ENCODE measurements at regions not wholly inside any gene's neighbourhood (a gene's known extent, or its start where the extent isn't known, plus 50 kb on each side); places are given as distances from the start of the nearest gene placed in this dataset.
A peak's percentile ranks its signal among the peaks of the same experiment; 100 is the strongest.

DNA sequence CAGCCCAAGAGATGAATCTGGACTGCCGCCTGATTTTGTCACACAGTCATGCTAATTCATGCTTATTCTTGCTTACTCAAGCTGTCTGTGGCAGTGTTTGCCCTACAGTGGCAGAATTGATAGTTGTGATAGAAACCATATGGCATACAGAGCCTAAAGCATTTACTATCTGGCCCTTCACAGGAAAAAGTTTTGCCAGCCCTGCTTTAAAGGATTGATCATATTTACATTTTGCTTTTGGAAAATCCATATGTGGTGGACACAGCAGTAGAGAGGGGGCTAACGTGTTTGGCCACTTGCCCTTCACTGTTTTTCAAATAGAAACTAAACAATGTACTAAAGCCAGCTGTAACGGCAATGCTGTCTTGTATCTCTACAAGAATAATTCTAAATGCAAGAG is 974.0 kb upstream of the GHITM start:
- no peaks in the 10 kb centered on the region for H3K27me3 ChIP-seq

DNA sequence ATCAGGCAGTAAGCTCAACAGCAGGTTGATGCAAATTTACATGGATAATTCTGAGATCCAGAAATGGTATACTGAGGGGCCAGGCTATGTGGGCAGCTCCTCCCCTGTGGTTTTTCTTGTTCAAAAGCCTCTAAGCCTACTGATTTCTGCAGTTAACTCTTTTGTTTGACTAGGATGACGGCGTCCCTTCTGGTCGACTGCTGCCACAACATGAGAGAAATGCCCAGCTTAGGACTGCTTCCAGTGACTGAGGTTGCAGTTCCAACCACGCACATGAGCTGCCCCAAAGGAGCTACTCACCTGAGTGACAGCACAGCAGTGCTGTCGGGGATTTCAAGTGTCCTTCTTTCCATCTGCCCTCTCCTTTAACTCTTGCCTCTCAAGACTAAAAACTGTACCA is 973.0 kb upstream of the GHITM start:
- Histone ChIP-seq H3K4me3 (ENCODE audit: low read depth, low read length) (no peak overlapping the region), H3K9me3 (no peaks in the 10 kb centered on the region), H3K27me3 (no peaks in the 10 kb centered on the region), H3K36me3 (no peaks in the 10 kb centered on the region), H3K4me1 (no peaks in the 10 kb centered on the region)
- peak; percentile 54 for DNase-seq
- TF ChIP-seq, protein P1, sequence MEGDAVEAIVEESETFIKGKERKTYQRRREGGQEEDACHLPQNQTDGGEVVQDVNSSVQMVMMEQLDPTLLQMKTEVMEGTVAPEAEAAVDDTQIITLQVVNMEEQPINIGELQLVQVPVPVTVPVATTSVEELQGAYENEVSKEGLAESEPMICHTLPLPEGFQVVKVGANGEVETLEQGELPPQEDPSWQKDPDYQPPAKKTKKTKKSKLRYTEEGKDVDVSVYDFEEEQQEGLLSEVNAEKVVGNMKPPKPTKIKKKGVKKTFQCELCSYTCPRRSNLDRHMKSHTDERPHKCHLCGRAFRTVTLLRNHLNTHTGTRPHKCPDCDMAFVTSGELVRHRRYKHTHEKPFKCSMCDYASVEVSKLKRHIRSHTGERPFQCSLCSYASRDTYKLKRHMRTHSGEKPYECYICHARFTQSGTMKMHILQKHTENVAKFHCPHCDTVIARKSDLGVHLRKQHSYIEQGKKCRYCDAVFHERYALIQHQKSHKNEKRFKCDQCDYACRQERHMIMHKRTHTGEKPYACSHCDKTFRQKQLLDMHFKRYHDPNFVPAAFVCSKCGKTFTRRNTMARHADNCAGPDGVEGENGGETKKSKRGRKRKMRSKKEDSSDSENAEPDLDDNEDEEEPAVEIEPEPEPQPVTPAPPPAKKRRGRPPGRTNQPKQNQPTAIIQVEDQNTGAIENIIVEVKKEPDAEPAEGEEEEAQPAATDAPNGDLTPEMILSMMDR (IDR thresholded peaks at IDR 0.05; ENCODE audit: low read depth, low read length), result peak; percentile 77

More for the DNA sequence above, 974.0 kb upstream of the GHITM start:
- no peaks in the 10 kb centered on the region for H3K4me1 ChIP-seq
- TF ChIP-seq, protein P1 (IDR thresholded peaks at IDR 0.05; ENCODE audit: low read depth, low read length), result no peak
- DNase-seq, result peak; percentile 27
- peak overlapping the region; percentile 17 for H3K4me3 ChIP-seq (ENCODE audit: low read depth, low read length)
- no peaks in the 10 kb centered on the region for H3K9me3 ChIP-seq
- no peaks in the 10 kb centered on the region for H3K36me3 ChIP-seq

DNA sequence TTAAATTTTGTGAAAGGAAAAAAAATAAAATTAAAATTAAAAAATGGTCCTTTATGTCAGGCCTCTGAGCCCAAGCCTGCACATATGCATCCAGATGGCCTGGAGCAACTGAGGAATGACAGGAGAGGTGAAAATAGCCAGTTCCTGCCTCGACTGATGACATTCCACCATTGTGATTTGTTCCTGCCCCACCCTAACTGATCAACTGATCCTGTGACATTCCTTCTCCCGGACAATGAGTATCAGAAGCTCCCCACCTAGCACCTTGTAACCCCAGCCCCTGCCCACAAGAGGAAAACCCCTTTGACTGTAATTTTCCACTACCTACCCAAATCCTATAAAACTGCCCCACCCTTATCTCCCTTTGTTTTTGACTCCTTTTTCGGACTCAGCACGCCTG is 972.2 kb upstream of the GHITM start:
- no peaks in the 10 kb centered on the region for H3K9me3 ChIP-seq
- H3K4me1 ChIP-seq, result no peaks in the 10 kb centered on the region
- TF ChIP-seq, protein P1 (IDR thresholded peaks at IDR 0.05; ENCODE audit: low read depth, low read length), result no peak
- H3K27me3 ChIP-seq, result no peaks in the 10 kb centered on the region
- no peaks in the 10 kb centered on the region for H3K36me3 ChIP-seq
- H3K4me3 ChIP-seq (ENCODE audit: low read depth, low read length), result no peak overlapping the region
- no peak for DNase-seq

DNA sequence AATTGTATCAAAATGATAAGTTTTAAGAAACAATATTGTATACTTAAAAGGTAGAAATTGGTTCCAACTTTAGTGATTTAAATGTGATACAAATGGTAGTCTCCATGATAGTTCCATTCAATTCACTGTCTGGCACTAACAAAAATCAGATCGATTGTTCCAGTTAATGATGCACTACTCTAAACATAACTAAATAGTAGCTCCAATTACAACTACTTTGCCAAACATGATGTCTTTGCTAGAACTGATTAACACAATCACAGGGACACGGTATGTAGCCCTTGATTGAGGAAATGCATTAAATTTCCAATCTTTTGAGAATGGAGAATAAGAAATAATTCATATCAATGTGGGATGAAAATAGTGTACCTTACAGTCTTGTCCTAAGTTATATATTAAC is 962.4 kb upstream of the GHITM start:
- Histone ChIP-seq H3K9me3 (no peaks in the 10 kb centered on the region), H3K27me3 (no peaks in the 10 kb centered on the region), H3K4me3 (ENCODE audit: low read depth, low read length) (no peak overlapping the region), H3K4me1 (no peaks in the 10 kb centered on the region), H3K36me3 (no peaks in the 10 kb centered on the region)
- DNase-seq, result no peak
- TF ChIP-seq, protein P1 (IDR thresholded peaks at IDR 0.05; ENCODE audit: low read depth, low read length), result no peak

DNA sequence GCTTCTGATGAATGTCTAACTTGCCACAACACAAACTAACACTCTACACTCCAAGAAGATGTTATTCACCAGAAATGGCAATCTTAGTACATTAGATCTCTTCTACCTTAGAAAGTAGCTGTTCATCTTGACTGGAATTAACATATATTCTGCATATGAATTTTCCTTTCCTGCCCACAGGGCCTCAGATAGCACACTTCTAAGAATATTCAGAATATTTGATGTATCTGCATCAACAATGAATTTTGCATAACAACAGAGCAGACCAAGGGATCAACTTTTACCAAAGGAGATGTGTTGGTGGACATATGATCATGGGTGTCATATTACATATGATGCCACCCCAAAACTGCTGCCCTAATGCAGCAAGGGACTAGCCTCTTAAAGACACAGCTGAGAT is 960.8 kb upstream of the GHITM start:
- Histone ChIP-seq H3K36me3 (no peaks in the 10 kb centered on the region), H3K9me3 (no peaks in the 10 kb centered on the region), H3K4me1 (no peaks in the 10 kb centered on the region), H3K27me3 (no peaks in the 10 kb centered on the region), H3K4me3 (ENCODE audit: low read depth, low read length) (no peak overlapping the region)
- TF ChIP-seq, protein P1 (IDR thresholded peaks at IDR 0.05; ENCODE audit: low read depth, low read length), result no peak
- no peak for DNase-seq

DNA sequence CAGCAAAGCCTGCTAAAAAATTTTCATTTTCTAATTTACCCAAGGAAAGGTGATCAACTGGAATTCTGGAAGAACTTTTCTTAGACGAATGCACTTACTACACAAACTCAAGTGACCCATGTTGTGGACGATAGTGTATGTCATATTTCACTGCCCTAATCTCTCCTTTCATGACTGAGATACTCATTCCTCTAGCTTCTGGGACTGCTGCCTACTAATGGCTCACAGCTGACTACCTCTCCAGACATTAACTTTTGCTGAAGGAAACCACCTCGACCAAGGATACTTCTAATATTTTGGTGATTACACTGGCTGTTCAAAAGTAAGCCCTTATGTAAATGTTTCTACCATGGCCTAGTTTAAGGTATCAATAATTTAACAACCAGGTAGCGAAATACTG is 959.9 kb upstream of the GHITM start:
- Histone ChIP-seq H3K9me3 (no peaks in the 10 kb centered on the region), H3K4me3 (ENCODE audit: low read depth, low read length) (no peak overlapping the region), H3K4me1 (no peaks in the 10 kb centered on the region), H3K36me3 (no peaks in the 10 kb centered on the region), H3K27me3 (no peaks in the 10 kb centered on the region)
- DNase-seq, result no peak
- TF ChIP-seq, protein P1 (IDR thresholded peaks at IDR 0.05; ENCODE audit: low read depth, low read length), result no peak

All from BE2C (cell line).